Ishikawa (cell line): ENCODE measurements at regions not wholly inside any gene's neighbourhood (a gene's known extent, or its start where the extent isn't known, plus 50 kb on each side); places are given as distances from the start of the nearest gene placed in this dataset.

Experiments used
- CEBPB ChIP-seq: IDR thresholded peaks from 2 replicates; pipeline ENCODE4 v1.6.1; 2012
- CREB1 ChIP-seq: IDR thresholded peaks from 2 replicates; pipeline ENCODE4 v1.6.1; 2012; ENCODE audit warnings: low read depth
- EGR1 ChIP-seq: IDR thresholded peaks from 2 replicates; pipeline ENCODE4 v1.6.1; 2012
- EP300 ChIP-seq: IDR thresholded peaks from 2 replicates; pipeline ENCODE4 v1.6.1; 2012; ENCODE audit warnings: borderline replicate concordance
- FOXM1 ChIP-seq: IDR thresholded peaks from 2 replicates; pipeline ENCODE4 v1.6.1; 2012; ENCODE audit warnings: low read depth, borderline replicate concordance
- NFIC ChIP-seq: IDR thresholded peaks from 2 replicates; pipeline ENCODE4 v1.6.1; 2012
- RAD21 ChIP-seq: IDR thresholded peaks from 2 replicates; pipeline ENCODE4 v1.6.1; 2012; ENCODE audit warnings: low read depth
- REST ChIP-seq: IDR thresholded peaks from 2 replicates; pipeline ENCODE4 v1.6.1; 2012; ENCODE audit warnings: low read depth, mild to moderate bottlenecking
- TAF1 ChIP-seq: IDR thresholded peaks from 2 replicates; pipeline ENCODE4 v1.6.1; 2012; ENCODE audit warnings: low read depth, mild to moderate bottlenecking
- TCF12 ChIP-seq: IDR thresholded peaks from 2 replicates; pipeline ENCODE4 v1.6.1; 2012; ENCODE audit warnings: low read depth
- TEAD4 ChIP-seq: IDR thresholded peaks from 2 replicates; pipeline ENCODE4 v1.6.1; 2012
- USF1 ChIP-seq: IDR thresholded peaks from 2 replicates; pipeline ENCODE4 v1.6.1; 2012
- YY1 ChIP-seq: IDR thresholded peaks from 2 replicates; pipeline ENCODE4 v1.6.1; 2012; ENCODE audit warnings: low read depth
- ZBTB7A ChIP-seq: IDR thresholded peaks from 2 replicates; pipeline ENCODE4 v1.6.1; 2012; ENCODE audit warnings: low read depth
- TF ChIP-seq, protein P1 (sequence below): IDR thresholded peaks from 2 replicates; pipeline ENCODE4 v1.6.1; 2012

- TF ChIP-seq CREB1, result no peak
Observed at GRCh38 chr11:134537941-134538340, 125.9 kb upstream of the B3GAT1 start.

- TF ChIP-seq, protein P1, sequence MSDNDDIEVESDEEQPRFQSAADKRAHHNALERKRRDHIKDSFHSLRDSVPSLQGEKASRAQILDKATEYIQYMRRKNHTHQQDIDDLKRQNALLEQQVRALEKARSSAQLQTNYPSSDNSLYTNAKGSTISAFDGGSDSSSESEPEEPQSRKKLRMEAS, result no peak
- no peak for TF ChIP-seq TEAD4
- no peak for TF ChIP-seq EP300
- TF ChIP-seq USF1, result no peak
- TF ChIP-seq NFIC, result no peak
- TF ChIP-seq EGR1, result no peak
- TF ChIP-seq TCF12, result no peak
- TF ChIP-seq RAD21, result no peak
- no peak for TF ChIP-seq ZBTB7A
- TF ChIP-seq TAF1, result no peak
- no peak for TF ChIP-seq CREB1
- no peak for TF ChIP-seq YY1
- no peak for TF ChIP-seq FOXM1
Observed at GRCh38 chr11:134537296-134537695, 125.3 kb upstream of the B3GAT1 start.

GRCh38 chr11:134536677-134537076 lies 124.6 kb upstream of the B3GAT1 start:
- TF ChIP-seq RAD21 (no peak), FOXM1 (no peak), ZBTB7A (no peak), NFIC (no peak), USF1 (no peak), TAF1 (no peak), TEAD4 (no peak), EGR1 (no peak), CEBPB (no peak), YY1 (no peak), CREB1 (no peak)
- TF ChIP-seq, protein P1, result no peak

- TF ChIP-seq RAD21 (no peak), NFIC (no peak), TAF1 (no peak), ZBTB7A (no peak), USF1 (no peak), CEBPB (no peak), TEAD4 (no peak), REST (no peak), YY1 (no peak), FOXM1 (no peak), CREB1 (no peak), TCF12 (no peak), EP300 (no peak), EGR1 (no peak)
- TF ChIP-seq, protein P1, result no peak
Observed at GRCh38 chr11:134536219-134536618, 124.2 kb upstream of the B3GAT1 start.

GRCh38 chr11:134535029-134536025 lies 123.3 kb upstream of the B3GAT1 start:
- TF ChIP-seq FOXM1 (no peak), NFIC (no peak), REST (no peak), TEAD4 (no peak), USF1 (no peak)
